Fibroblast of lung (primary cell): ENCODE measurements at regions not wholly inside any gene's neighbourhood (a gene's known extent, or its start where the extent isn't known, plus 50 kb on each side); places are given as distances from the start of the nearest gene placed in this dataset.

Experiments used
- EZH2 ChIP-seq: IDR thresholded peaks from 2 replicates; pipeline ENCODE4 v1.5.1; 2012; ENCODE audit warnings: low read length, control low read depth, mild to moderate bottlenecking; ENCODE audit errors: missing control alignments
- TF ChIP-seq, protein P1 (sequence below), 2 donors: IDR thresholded peaks in 1 of 2; conservative IDR thresholded peaks in 1 of 2; 1 replicate in 1 of 2; 2 replicates in 1 of 2; pipeline ENCODE4 v1.5.1; 2011 to 2012; ENCODE audit warnings: low read length in 2 of 2, control low read depth in 1 of 2, inconsistent platforms in 1 of 2, low read depth in 1 of 2, mild to moderate bottlenecking in 1 of 2

DNA sequence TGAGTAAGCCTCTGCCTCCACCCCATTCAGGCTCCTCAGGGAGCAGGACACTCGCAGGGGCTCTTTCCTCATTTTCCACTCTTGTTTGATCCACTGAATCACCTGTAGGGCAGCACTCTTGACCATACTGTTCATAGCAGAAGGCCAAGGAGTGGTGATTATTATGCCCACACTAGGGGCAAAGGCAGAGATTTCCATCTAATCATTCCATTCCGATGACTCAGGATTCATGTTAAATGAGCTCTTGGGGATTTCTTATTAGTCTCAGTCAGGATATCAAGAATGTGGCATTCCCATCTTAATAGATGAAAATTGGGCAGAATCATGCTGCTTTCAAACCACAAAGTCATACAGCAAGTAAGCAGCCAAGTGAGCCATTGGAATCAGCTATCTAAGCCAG, 101.9 kb upstream of the MOCS1 start:
- TF ChIP-seq, protein P1, sequence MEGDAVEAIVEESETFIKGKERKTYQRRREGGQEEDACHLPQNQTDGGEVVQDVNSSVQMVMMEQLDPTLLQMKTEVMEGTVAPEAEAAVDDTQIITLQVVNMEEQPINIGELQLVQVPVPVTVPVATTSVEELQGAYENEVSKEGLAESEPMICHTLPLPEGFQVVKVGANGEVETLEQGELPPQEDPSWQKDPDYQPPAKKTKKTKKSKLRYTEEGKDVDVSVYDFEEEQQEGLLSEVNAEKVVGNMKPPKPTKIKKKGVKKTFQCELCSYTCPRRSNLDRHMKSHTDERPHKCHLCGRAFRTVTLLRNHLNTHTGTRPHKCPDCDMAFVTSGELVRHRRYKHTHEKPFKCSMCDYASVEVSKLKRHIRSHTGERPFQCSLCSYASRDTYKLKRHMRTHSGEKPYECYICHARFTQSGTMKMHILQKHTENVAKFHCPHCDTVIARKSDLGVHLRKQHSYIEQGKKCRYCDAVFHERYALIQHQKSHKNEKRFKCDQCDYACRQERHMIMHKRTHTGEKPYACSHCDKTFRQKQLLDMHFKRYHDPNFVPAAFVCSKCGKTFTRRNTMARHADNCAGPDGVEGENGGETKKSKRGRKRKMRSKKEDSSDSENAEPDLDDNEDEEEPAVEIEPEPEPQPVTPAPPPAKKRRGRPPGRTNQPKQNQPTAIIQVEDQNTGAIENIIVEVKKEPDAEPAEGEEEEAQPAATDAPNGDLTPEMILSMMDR (conservative IDR thresholded peaks at IDR 0.05 in 1 of 2, IDR thresholded peaks at IDR 0.05 in 1 of 2; ENCODE audit: low read depth in 1 of 2, low read length in 2 of 2), result no peak
- no peak for TF ChIP-seq EZH2
